ENCODE measurements at regions not wholly inside any gene's neighbourhood (a gene's known extent, or its start where the extent isn't known, plus 50 kb on each side); places are given as distances from the start of the nearest gene placed in this dataset.

- DNase-seq (ENCODE audit: low read depth in 1 of 2, low spot score in 2 of 2): no peak
- Histone ChIP-seq H3K27ac (no peak overlapping the region), H3K36me3 (no peaks in the 10 kb centered on the region), H3K4me3 (no peak overlapping the region), H3K27me3 (replicated peaks) (no peaks in the 10 kb centered on the region), H3K9me3 (replicated peaks) (no peaks in the 10 kb centered on the region), H3K4me1 (replicated peaks) (0 out of 2 replicates have a peak, but pooled peaks cover 3% of the 10 kb centered on the region)
These were observed 392.9 kb downstream of the NUAK1 start for GRCh38 chr12:105745811-105746210.

DNA sequence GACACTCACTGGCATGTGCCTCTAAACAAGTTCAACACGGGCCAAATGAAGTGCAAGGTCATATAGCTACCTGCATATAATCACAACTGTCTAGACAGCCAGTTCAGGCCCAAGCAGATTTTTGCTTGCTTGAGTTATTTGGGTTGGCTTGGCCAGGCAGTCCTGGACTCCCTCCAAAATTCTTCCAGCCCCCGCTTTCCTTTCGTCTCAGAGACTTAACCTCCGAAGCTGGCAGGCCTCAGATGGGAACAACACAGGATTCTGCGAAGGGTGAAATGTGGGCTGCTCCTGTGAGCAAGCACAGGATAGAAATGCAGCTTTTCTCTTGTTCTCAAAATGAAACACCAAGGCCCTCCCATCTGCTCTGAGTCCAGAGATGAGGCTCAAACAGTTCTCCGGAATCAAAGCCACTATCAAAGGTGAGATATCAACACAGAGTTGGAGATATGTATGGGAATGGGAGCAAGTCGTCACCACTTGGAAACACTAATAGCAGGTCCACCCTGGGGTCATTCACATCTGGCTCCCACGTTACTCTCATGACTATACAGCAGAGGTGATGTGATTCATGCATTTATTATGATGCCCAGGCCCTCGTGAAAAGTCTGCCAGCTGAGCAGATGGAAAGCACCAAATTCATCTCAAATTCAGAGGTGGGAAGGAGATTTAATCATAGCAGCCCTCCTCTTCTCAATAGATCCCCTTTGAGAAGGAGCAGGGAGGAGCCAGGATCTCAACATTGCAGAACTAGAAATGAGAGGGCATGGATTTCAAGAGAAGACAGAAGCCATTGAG is 389.8 kb downstream of the NUAK1 start:
- Histone ChIP-seq H3K27me3 (replicated peaks) (no peaks in the 10 kb centered on the region), H3K27ac (no peak overlapping the region)

GRCh38 chr12:105750096-105750495 is 388.7 kb downstream of the NUAK1 start:
- H3K9me3 ChIP-seq (replicated peaks): no peaks in the 10 kb centered on the region
- no peaks in the 10 kb centered on the region for H3K4me1 ChIP-seq (replicated peaks)
- no peak overlapping the region for H3K4me3 ChIP-seq
- no peaks in the 10 kb centered on the region for H3K27me3 ChIP-seq (replicated peaks)
- no peak for DNase-seq (ENCODE audit: low read depth in 1 of 2, low spot score in 2 of 2)
- no peaks in the 10 kb centered on the region for H3K36me3 ChIP-seq
- H3K27ac ChIP-seq: no peak overlapping the region

More for the DNA sequence above, 389.8 kb downstream of the NUAK1 start:
- no peak for DNase-seq (ENCODE audit: low read depth in 1 of 2, low spot score in 2 of 2)
- H3K4me1 ChIP-seq (replicated peaks): no peaks in the 10 kb centered on the region
- no peaks in the 10 kb centered on the region for H3K9me3 ChIP-seq (replicated peaks)
- H3K4me3 ChIP-seq: no peak overlapping the region
- no peaks in the 10 kb centered on the region for H3K36me3 ChIP-seq

DNA sequence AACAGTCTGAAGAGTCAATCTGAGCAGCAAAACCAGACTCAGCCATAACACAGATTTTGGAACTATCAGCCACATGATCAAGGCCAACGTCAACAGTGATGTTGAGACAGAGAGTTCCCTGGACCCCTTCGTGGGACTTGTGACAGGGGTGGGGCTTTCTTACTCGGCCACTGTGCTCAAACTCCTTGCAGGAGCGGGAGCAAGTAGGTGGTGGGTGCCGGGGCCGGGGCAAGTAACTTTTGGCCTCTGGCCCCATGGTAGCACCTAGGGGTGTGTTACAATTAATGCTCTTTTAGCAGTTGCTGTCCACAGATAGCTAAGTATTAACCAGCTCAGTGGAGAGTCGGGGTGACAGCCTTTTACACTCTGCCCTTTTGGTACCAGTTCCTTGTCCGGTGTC is 384.4 kb downstream of the NUAK1 start:
- no peaks in the 10 kb centered on the region for H3K27me3 ChIP-seq (replicated peaks)
- no peak overlapping the region for H3K4me3 ChIP-seq
- no peaks in the 10 kb centered on the region for H3K36me3 ChIP-seq
- H3K27ac ChIP-seq: no peak overlapping the region
- H3K9me3 ChIP-seq (replicated peaks): no peaks in the 10 kb centered on the region
- no peak for DNase-seq (ENCODE audit: low read depth in 1 of 2, low spot score in 2 of 2)
- no peaks in the 10 kb centered on the region for H3K4me1 ChIP-seq (replicated peaks)

DNA sequence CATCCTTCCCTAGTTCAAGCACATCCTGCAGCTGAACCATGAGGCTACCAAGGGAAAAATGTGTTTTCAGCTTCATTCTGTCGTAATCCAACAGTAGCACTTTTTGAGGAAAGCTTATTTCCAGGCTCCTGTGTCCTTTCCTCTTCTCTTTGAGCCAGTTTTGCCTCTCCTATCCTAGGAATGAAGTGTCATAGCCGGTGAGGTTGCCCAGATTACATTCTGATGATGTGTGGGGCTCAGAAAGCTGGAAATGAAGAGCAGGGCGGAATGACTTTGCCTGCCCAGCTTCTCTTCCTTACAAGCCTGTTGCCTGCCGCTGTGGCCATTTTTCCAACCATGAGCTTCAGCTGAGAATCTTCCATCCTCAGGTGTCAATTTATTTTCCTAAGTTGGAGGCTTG is 381.8 kb downstream of the NUAK1 start:
- DNase-seq (ENCODE audit: low read depth in 1 of 2, low spot score in 2 of 2): no peak
- no peaks in the 10 kb centered on the region for H3K9me3 ChIP-seq (replicated peaks)
- H3K4me3 ChIP-seq: no peak overlapping the region
- H3K27me3 ChIP-seq (replicated peaks): no peaks in the 10 kb centered on the region
- no peak overlapping the region for H3K27ac ChIP-seq
- peaks cover 10% of the 10 kb centered on the region for H3K4me1 ChIP-seq (replicated peaks)
- no peaks in the 10 kb centered on the region for H3K36me3 ChIP-seq

DNA sequence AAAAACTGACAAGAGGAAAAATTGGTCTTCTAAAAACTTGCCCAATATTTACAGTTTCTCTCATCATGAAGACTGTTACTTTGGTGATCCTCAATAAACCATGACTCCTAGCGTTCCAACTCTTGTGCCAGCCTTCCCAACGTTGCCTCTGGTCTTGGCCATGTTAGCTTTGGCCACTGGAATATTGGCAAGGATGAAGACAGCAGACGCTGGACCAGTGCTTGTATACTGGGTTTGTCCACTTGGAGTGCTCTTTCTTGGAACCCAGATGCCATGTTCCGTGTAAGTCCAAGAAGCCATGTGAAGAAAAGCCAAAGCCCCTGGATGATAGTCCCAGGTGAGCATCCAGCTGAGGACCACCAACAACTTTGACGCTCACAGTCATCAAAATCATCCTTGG is 379.6 kb downstream of the NUAK1 start:
- H3K27ac ChIP-seq: no peak overlapping the region
- peaks cover 10% of the 10 kb centered on the region for H3K4me1 ChIP-seq (replicated peaks)
- no peaks in the 10 kb centered on the region for H3K36me3 ChIP-seq
- no peak overlapping the region for H3K4me3 ChIP-seq
- no peaks in the 10 kb centered on the region for H3K9me3 ChIP-seq (replicated peaks)
- no peak for DNase-seq (ENCODE audit: low read depth in 1 of 2, low spot score in 2 of 2)
- no peaks in the 10 kb centered on the region for H3K27me3 ChIP-seq (replicated peaks)

GRCh38 chr12:105761075-105761474 is 377.7 kb downstream of the NUAK1 start:
- H3K27ac ChIP-seq: no peak overlapping the region

GRCh38 chr12:105764216-105764835 is 374.4 kb downstream of the NUAK1 start:
- no peaks in the 10 kb centered on the region for H3K9me3 ChIP-seq (replicated peaks)
- DNase-seq (ENCODE audit: low read depth in 1 of 2, low spot score in 2 of 2): no peak

More at GRCh38 chr12:105761075-105761474, 377.7 kb downstream of the NUAK1 start:
- H3K4me1 ChIP-seq (replicated peaks): peaks cover 10% of the 10 kb centered on the region
- no peaks in the 10 kb centered on the region for H3K27me3 ChIP-seq (replicated peaks)
- H3K36me3 ChIP-seq: no peaks in the 10 kb centered on the region
- H3K4me3 ChIP-seq: no peak overlapping the region
- DNase-seq (ENCODE audit: low read depth in 1 of 2, low spot score in 2 of 2): peak in 1 of 2 experiments; percentile 30
- H3K9me3 ChIP-seq (replicated peaks): no peaks in the 10 kb centered on the region

GRCh38 chr12:105765053-105766014 is 373.4 kb downstream of the NUAK1 start:
- no peak overlapping the region for H3K4me3 ChIP-seq
- H3K27ac ChIP-seq: no peak overlapping the region
- no peaks in the 10 kb centered on the region for H3K27me3 ChIP-seq (replicated peaks)
- no peaks in the 10 kb centered on the region for H3K9me3 ChIP-seq (replicated peaks)
- no peaks in the 10 kb centered on the region for H3K36me3 ChIP-seq
- peaks cover 10% of the 10 kb centered on the region for H3K4me1 ChIP-seq (replicated peaks)
- DNase-seq (ENCODE audit: low read depth in 1 of 2, low spot score in 2 of 2): no peak

More at GRCh38 chr12:105764216-105764835, 374.4 kb downstream of the NUAK1 start:
- no peaks in the 10 kb centered on the region for H3K27me3 ChIP-seq (replicated peaks)
- H3K36me3 ChIP-seq: no peaks in the 10 kb centered on the region
- no peak overlapping the region for H3K27ac ChIP-seq
- H3K4me1 ChIP-seq (replicated peaks): peaks cover 10% of the 10 kb centered on the region
- H3K4me3 ChIP-seq: no peak overlapping the region

- DNase-seq (ENCODE audit: low read depth in 1 of 2, low spot score in 2 of 2): no peak
- H3K4me1 ChIP-seq (replicated peaks): peaks cover 7% of the 10 kb centered on the region
- no peaks in the 10 kb centered on the region for H3K36me3 ChIP-seq
- H3K4me3 ChIP-seq: no peak overlapping the region
- H3K27me3 ChIP-seq (replicated peaks): no peaks in the 10 kb centered on the region
- no peak overlapping the region for H3K27ac ChIP-seq
- H3K9me3 ChIP-seq (replicated peaks): no peaks in the 10 kb centered on the region
These were observed 372.7 kb downstream of the NUAK1 start for GRCh38 chr12:105766029-105766428.

- Histone ChIP-seq H3K4me1 (replicated peaks) (no peaks in the 10 kb centered on the region), H3K9me3 (replicated peaks) (no peaks in the 10 kb centered on the region), H3K36me3 (no peaks in the 10 kb centered on the region), H3K27me3 (replicated peaks) (no peaks in the 10 kb centered on the region), H3K27ac (no peak overlapping the region), H3K4me3 (no peak overlapping the region)
- DNase-seq (ENCODE audit: low read depth in 1 of 2, low spot score in 2 of 2): no peak
These were observed 369.3 kb downstream of the NUAK1 start for GRCh38 chr12:105769486-105769885.

DNA sequence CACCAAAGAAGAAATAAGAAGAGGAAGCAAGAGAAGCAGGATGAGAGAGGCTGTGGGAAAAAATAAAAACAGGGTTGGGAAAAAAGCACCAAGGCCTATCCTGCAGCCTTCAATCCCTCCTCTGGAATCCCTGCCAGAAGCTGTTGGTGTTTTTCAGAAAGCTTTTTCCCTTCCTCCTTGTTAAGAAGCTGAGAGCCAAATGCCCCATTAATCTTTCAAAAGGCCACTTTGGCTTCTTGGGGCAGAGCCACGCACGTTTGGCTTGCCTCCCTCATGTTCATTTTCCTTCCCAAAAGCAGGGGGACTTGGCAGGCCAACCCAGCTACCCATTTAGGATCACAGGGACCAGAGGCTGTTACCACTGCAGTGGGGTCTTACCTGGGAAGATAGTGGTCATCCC is 365.3 kb downstream of the NUAK1 start:
- H3K36me3 ChIP-seq: no peaks in the 10 kb centered on the region
- no peak overlapping the region for H3K4me3 ChIP-seq
- H3K27me3 ChIP-seq (replicated peaks): no peaks in the 10 kb centered on the region
- H3K4me1 ChIP-seq (replicated peaks): peaks cover 6% of the 10 kb centered on the region; the same call in 1 of the 2 replicates
- no peak for DNase-seq (ENCODE audit: low read depth in 1 of 2, low spot score in 2 of 2)
- H3K27ac ChIP-seq: no peak overlapping the region
- no peaks in the 10 kb centered on the region for H3K9me3 ChIP-seq (replicated peaks)

- Histone ChIP-seq H3K4me1 (replicated peaks) (peaks cover 6% of the 10 kb centered on the region; the same call in 1 of the 2 replicates), H3K36me3 (no peaks in the 10 kb centered on the region), H3K27me3 (replicated peaks) (no peaks in the 10 kb centered on the region), H3K27ac (no peak overlapping the region), H3K4me3 (no peak overlapping the region), H3K9me3 (replicated peaks) (no peaks in the 10 kb centered on the region)
- DNase-seq (ENCODE audit: low read depth in 1 of 2, low spot score in 2 of 2): no peak
These were observed 364.7 kb downstream of the NUAK1 start for GRCh38 chr12:105774037-105774436.

Measured in SJSA1 (cell line).